GM12864 (cell line): ENCODE measurements at regions not wholly inside any gene's neighbourhood (a gene's known extent, or its start where the extent isn't known, plus 50 kb on each side); places are given as distances from the start of the nearest gene placed in this dataset.

Experiments
- DNase-seq: peaks from one replicate; pipeline ENCODE4 v3.0.0-alpha.2; 2011; ENCODE audit warnings: low read depth
- H3K4me3 ChIP-seq: 2 replicates; pipeline ENCODE4 v1.5.1; 2011; ENCODE audit warnings: mild to moderate bottlenecking, low read depth, low read length, control low read depth
- CTCF ChIP-seq: IDR thresholded peaks from 2 replicates; pipeline ENCODE4 v1.5.1; 2011; ENCODE audit warnings: low read depth, mild to moderate bottlenecking, moderate library complexity, low read length, control low read depth, inconsistent platforms; ENCODE audit errors: missing control alignments

GRCh38 chr10:125555267-125555666 lies 127.7 kb downstream of the TEX36 start:
- no peak for TF ChIP-seq CTCF
- H3K4me3 ChIP-seq: no peak overlapping the region
- DNase-seq: no peak

- no peak for DNase-seq
- TF ChIP-seq CTCF: no peak
Measured at GRCh38 chr10:125554753-125555152, 128.2 kb downstream of the TEX36 start.

GRCh38 chr10:125554016-125554703 lies 128.8 kb downstream of the TEX36 start:
- no peak for DNase-seq
- no peak for TF ChIP-seq CTCF
- H3K4me3 ChIP-seq: no peak overlapping the region

More at GRCh38 chr10:125554753-125555152, 128.2 kb downstream of the TEX36 start:
- H3K4me3 ChIP-seq: no peak overlapping the region

- no peak overlapping the region for H3K4me3 ChIP-seq
- no peak for DNase-seq
- no peak for TF ChIP-seq CTCF
Measured at GRCh38 chr10:125553091-125553490, 129.9 kb downstream of the TEX36 start.

GRCh38 chr10:125551247-125551646 lies 131.7 kb downstream of the TEX36 start:
- no peak overlapping the region for H3K4me3 ChIP-seq
- no peak for DNase-seq
- TF ChIP-seq CTCF: no peak

GRCh38 chr10:125550362-125550761 lies 132.6 kb downstream of the TEX36 start:
- no peak for TF ChIP-seq CTCF

GRCh38 chr10:125549653-125550052 lies 133.3 kb downstream of the TEX36 start:
- no peak for DNase-seq
- no peak overlapping the region for H3K4me3 ChIP-seq
- TF ChIP-seq CTCF: no peak

More at GRCh38 chr10:125550362-125550761, 132.6 kb downstream of the TEX36 start:
- no peak overlapping the region for H3K4me3 ChIP-seq
- no peak for DNase-seq
